ENCODE measurements at regions not wholly inside any gene's neighbourhood (a gene's known extent, or its start where the extent isn't known, plus 50 kb on each side); places are given as distances from the start of the nearest gene placed in this dataset.

GRCh38 chr5:67266654-67267350, 70.2 kb upstream of the CD180 start:
- Mint-ChIP-seq H3K9me3 (no peaks in the 10 kb centered on the region), H3K36me3 (ENCODE audit: low read depth) (no peaks in the 10 kb centered on the region; the same call in 1 of the 2 replicates), H3K4me1 (ENCODE audit: low read depth) (peaks cover 6% of the 10 kb centered on the region; the same call in 1 of the 2 replicates), H3K4me3 (no peak overlapping the region), H3K27me3 (ENCODE audit: insufficient read depth) (no peaks in the 10 kb centered on the region; the same call in 1 of the 2 replicates), H3K27ac (no peak overlapping the region)
- no peak for DNase-seq
- no peak for TF ChIP-seq CTCF (IDR thresholded peaks at IDR 0.05)

DNA sequence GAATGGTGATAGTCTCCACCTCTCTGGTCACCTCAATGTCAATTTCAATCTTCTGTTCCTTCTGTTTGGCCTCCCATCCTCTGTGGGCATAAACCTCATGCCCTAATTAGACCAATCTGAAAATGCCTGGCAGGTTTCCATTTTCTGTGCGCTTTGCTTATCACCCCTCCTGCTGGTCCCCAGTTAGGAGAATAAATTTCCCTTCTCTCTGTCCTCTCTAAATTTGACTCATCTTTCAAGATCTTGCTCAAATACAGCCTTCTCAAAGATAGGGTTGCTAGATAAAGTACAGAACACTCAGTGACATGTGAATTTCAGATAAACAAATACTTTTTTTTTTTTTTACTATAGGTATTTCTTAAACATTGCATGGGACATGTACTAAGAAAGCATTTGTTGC, 69.4 kb upstream of the CD180 start:
- H3K27ac Mint-ChIP-seq = no peak overlapping the region
- H3K4me3 Mint-ChIP-seq = no peak overlapping the region
- no peaks in the 10 kb centered on the region for H3K9me3 Mint-ChIP-seq
- no peak for DNase-seq
- no peaks in the 10 kb centered on the region; the same call in 1 of the 2 replicates for H3K36me3 Mint-ChIP-seq (ENCODE audit: low read depth)
- H3K4me1 Mint-ChIP-seq (ENCODE audit: low read depth) = peaks cover 6% of the 10 kb centered on the region; the same call in 1 of the 2 replicates
- no peak for TF ChIP-seq CTCF (IDR thresholded peaks at IDR 0.05)
- no peaks in the 10 kb centered on the region; the same call in 1 of the 2 replicates for H3K27me3 Mint-ChIP-seq (ENCODE audit: insufficient read depth)

- H3K27me3 Mint-ChIP-seq (ENCODE audit: insufficient read depth) = no peaks in the 10 kb centered on the region; the same call in 1 of the 2 replicates
These were observed 67.2 kb upstream of the CD180 start for GRCh38 chr5:67263656-67264408.

DNA sequence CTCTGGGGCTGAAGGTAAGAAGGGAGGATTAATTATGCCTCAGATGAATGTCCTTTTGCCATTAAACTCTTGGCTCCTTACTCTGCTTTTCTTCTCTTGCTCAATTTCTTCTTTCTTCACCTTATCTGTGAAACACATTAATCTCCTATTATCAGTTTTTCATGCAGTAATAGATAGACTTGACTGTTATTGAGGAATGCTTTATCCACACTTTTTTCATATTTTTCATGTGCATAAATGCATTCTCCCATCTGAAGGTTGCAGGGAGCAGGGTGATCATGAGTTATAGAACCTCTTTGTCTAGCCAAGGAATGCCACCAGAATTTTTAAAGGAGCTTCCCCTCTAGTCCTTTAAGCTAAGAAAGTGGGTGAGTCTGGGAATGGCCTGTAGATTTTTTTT, 66.4 kb upstream of the CD180 start:
- no peak for DNase-seq
- no peak for TF ChIP-seq CTCF (IDR thresholded peaks at IDR 0.05)
- Mint-ChIP-seq H3K4me1 (ENCODE audit: low read depth) (peaks cover 6% of the 10 kb centered on the region; the same call in 1 of the 2 replicates), H3K27ac (no peak overlapping the region), H3K27me3 (ENCODE audit: insufficient read depth) (no peaks in the 10 kb centered on the region; the same call in 1 of the 2 replicates), H3K36me3 (ENCODE audit: low read depth) (no peaks in the 10 kb centered on the region; the same call in 1 of the 2 replicates), H3K9me3 (no peaks in the 10 kb centered on the region), H3K4me3 (no peak overlapping the region)

More at GRCh38 chr5:67263656-67264408, 67.2 kb upstream of the CD180 start:
- no peak overlapping the region for H3K27ac Mint-ChIP-seq
- H3K9me3 Mint-ChIP-seq = no peaks in the 10 kb centered on the region
- H3K4me3 Mint-ChIP-seq = no peak overlapping the region
- no peaks in the 10 kb centered on the region; the same call in 1 of the 2 replicates for H3K36me3 Mint-ChIP-seq (ENCODE audit: low read depth)
- TF ChIP-seq CTCF (IDR thresholded peaks at IDR 0.05) = no peak
- no peak for DNase-seq
- peaks cover 6% of the 10 kb centered on the region; the same call in 1 of the 2 replicates for H3K4me1 Mint-ChIP-seq (ENCODE audit: low read depth)

DNA sequence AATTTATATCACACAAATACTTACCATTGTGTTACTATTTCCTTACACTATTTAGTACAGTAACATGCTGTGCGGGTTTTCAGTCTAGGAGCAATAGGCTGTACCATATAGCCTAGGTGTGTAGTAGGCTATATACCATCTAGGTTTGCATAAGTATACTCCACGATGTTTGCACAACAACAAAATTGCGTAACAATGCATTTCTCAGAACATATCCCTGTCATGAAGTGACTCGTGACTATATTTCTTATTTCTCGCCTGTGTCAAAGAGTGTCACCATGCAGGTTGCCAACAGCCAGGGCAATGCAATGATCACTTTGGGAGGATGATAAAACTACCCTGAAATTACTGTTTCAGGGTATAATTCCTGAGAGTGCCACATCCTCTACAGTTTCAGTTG, 65.6 kb upstream of the CD180 start:
- H3K27ac Mint-ChIP-seq = no peak overlapping the region
- H3K4me1 Mint-ChIP-seq (ENCODE audit: low read depth) = peaks cover 11% of the 10 kb centered on the region
- TF ChIP-seq CTCF (IDR thresholded peaks at IDR 0.05) = no peak
- H3K9me3 Mint-ChIP-seq = no peaks in the 10 kb centered on the region
- DNase-seq = no peak
- H3K4me3 Mint-ChIP-seq = no peak overlapping the region
- H3K36me3 Mint-ChIP-seq (ENCODE audit: low read depth) = no peaks in the 10 kb centered on the region; the same call in 1 of the 2 replicates
- no peaks in the 10 kb centered on the region; the same call in 1 of the 2 replicates for H3K27me3 Mint-ChIP-seq (ENCODE audit: insufficient read depth)

Measured in HFFc6 (cell line).